NCI-H1930 (cell line): ENCODE measurements at regions not wholly inside any gene's neighbourhood (a gene's known extent, or its start where the extent isn't known, plus 50 kb on each side); places are given as distances from the start of the nearest gene placed in this dataset.
"Not testable (repeated sequence)": the region's sequence is repeated elsewhere in the genome, so short reads cannot be mapped to it uniquely, and the experiment has no call there.

Experiments
- DNase-seq, 2 experiments: peaks; one replicate each; lab custom pipeline; 2025; lab: John Stamatoyannopoulos, UW

DNA sequence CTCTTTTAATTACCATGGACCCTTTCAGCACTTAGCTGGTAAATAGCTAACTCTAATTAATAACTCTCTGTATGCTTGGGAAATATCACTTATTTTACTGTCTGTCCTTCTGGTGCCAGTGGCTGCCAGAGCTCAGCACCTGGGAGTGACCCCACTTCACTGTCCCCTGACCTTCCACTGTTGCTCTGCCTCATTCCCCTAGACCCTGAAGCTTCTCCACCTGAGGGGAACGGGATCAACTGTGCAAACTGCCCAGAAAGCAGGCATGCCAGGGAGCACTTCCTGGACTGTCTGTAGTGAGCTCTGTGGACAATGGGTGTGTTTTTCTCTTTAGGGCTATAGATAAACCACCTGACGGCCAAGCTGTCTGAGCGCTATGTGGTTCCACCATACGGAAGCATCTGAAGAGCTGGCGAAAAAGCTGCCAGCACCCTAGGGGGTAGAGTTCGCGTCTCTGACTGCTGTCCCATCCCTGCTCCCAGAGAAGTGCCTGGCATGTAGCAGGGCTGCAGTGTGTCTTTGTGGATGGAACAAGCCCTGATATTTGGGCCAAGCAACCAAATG is 106.3 kb upstream of the FOXA2 start:
- DNase-seq, result no peak

DNA sequence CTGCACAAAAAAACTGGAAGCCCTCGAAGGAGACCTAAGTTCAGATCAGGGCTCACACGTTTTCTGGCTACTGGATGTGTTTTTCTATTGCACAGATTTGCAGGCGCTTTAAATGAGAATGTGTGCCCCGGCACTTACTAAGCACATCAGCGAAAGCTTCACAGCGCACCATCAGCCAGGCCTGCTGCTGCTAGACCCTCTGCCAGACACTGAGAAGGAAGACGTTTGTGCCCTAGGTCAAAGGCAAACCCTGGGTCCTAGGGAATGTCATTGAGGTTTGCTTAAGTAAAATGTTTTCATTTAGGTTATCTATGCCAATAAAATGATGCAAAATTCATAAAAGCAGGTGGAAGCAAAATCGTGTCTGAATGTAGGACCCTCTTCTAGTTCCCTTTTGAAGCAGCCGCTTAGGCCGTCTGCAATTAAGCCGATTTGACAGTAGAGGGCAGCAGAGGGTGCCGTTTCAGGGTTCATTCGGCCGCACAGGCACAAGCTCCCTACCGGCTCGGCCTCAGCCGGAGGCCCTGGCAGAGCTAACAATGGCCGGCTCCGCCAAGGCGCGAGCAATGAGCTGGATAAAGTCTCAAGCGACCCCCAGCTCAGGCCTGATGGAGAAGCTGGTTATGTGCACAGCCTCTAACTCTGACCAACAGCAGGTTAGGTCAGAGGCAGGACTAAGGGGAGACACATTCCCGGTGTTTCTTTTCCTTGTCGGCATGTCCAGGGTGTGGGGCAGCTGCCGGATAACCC is 107.2 kb upstream of the FOXA2 start:
- peak; percentile 77 to 85 for DNase-seq

DNA sequence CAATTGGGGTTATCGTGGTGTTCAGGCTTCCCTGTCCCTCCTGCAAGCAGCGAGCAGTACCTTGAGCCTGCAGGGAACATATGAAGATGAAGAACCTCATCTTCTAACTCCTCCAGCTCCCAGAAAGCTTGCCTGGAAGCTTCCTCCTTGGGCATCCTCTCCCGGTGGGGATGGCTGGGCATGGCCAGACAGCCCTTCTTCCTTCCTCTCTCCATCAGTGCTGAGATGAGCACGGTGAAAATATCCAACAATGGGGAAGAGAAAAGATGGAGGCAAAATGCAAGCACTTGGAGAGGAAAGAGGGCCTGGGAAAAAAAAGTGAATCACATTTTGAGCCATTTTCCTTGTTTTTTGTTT is 107.7 kb upstream of the FOXA2 start:
- no peak for DNase-seq

DNA sequence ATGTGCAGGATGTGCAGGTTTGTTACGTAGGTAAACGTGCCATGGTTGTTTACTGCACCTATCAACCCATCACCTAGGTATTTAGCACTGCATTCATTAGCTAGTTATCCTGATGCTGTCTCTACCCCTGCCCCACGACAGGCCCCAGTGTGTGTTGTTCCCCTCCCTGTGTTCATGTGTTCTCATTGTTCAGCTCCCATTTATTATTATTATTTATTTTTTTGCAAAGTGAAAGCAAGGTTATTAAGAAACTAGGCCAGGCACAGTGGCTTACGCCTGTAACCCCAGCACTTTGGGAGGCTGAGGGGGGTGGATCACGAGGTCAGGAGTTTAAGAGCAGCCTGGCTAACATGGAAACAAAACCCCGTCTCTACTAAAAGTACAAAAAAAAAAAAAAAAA is 108.2 kb upstream of the FOXA2 start:
- DNase-seq, result not testable (repeated sequence)

DNA sequence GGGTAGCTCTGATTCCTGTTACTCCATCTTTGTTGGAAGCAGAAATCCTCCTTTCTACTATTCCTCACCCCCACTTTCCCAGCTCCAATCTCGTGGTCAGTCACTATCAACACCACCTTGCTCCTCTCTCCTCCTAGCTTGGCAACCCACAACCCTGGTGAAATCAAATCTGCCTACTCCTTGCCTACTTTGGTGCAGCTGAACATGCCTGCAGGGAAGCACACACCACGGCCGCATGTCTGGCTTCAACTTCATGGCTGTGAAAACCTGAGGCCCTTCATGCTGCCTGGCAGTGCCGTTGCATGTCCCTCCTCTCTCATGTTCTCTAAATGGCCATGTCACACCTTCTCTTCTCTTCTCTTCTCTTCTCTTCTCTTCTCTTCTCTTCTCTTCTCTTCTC is 112.4 kb upstream of the FOXA2 start:
- DNase-seq, result no peak

DNA sequence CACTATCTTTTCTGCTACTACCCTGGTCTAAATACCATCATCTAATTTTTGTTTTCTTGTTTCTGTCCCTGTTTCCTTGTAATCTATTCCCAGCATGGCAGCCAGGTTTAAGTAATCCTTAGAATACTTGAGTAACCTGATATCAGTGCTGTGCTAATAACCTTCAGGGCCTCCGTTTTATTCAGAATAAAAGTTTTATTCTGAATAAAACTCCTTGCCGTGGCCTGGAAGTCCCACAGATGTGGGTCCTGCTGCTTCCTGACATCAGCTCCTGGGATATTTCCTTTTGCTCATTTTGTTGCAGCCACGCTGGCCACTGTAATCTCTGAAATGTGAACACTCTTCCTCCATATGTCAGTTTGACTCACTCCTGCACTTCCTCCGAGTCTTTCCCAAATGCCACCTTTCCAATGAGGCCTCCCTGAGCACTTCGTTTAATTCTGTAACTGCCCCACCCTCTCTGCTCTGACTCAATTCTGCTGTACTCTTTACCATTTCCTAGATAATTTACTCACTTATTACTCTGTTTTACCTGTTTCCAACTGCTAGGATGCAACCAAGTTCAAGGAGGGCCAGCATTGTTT is 114.0 kb upstream of the FOXA2 start:
- no peak for DNase-seq

DNA sequence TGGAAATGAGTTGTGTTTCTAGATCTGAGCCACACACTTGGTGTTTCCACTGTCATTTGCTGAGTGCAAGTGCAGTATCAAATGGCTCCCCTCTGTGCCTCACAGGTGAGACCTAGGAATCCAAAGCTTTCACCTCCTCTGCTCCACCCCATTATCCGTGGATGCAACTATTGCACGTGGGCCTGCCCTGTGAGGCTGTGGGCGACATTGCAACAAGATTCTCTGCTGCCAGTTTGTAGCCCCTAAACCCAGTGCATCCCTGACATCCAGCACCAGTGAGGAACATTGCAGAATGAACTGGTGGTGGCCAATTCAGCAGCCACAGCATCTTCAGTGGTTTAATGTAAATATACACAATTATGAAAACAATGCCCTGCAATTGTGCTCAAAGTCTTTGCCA is 115.0 kb upstream of the FOXA2 start:
- no peak for DNase-seq

DNA sequence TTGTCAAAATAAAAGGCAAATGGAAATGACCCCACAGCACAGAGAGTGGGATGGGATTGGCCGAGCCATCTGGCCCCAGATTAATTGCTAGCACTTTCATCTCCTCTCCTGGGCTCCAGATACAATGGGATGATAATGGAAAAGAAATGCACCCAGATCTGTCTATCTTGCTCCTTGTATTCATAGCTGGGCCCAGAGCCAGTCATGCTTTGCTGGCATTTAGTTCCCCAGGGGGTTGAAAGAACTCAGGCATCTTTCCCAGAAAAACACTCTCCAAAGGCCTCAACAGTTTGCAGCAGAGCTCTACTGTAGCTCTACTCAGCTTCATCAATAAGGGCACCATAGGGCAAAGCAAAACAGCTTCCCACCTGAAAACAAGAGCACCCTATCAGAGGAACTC is 116.0 kb upstream of the FOXA2 start:
- no peak for DNase-seq

DNA sequence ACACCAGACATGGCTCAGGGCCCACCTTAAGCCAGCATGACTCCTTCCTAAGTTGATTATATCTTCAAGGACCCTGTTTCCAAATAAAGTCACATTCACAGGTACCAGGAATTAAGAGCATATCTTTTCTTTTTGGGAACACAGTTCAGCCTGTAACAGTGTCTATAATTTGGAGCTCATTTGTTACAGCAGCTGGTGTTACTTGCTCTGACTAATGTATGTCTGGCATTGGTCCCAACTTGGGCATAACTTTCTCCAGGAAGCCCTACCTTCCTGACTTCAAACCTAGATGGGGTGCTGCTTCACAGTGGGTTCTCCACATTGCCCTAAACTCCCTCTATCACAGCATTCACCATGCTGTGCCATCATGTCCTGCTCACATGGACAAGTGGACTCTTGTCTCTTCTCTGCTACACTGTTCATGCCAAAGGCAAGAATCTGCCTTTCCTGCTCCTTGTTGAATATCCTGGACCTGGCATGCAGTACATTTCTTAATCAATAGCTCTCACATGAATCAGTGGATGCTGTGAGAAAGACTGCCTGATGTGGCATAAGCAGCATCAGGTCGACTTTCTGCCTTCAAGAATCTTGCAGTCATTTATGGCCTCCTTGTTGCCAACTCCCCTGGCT is 117.4 kb upstream of the FOXA2 start:
- DNase-seq, result no peak

DNA sequence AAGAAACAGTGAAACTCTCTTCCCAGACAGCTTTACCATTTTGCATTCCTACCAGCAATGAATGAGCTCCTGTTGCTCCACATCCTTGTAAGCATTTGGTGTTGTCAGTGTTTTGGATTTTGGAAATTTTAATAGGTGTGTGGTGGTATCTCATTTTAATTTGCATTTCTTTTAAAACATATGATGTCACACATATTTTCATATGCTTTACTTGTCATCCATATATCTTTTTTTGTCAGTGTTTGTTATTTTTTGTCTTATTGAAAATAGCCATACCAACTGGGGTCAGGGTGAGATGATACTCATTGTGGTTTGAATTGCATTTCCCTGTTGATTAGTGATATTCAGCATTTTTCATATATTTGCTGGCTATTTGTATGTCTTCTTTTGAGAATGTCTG is 119.5 kb upstream of the FOXA2 start:
- no peak for DNase-seq

DNA sequence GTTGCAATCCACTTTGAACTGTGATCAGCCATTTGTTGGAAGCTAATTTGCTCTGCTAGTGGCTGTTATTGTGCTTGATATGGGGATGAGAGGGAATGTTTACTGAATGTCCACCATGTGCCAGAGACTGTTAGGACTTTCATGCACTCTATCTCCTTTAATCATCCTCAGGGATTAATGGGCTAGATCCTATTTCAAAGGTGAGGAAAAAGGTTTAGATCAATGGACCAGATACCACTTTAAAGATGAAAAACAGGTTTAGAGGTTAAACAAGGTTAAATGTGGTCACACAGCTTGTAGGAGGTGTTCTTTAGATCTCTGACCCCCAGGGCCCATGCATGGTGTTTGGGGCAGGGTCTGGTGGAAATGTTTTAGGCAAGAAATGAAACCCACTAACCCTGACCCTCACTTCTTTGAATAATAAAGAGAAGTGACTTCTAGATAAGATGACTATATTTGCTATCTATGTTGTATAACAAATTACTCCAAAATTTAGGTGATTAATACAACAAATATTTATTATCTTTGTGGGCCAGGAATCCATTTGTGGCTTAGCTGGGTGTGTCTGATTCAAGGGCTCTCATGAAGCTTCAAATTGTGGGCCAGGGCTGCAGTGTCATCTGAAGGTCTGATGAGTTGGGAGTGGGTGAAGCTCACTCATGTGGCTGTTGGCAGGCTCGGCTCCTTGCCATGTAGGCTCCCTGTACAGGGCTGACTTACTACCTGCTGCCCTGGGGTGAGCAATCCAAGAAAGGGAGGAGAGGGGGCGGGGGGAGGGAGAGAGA is 127.8 kb upstream of the FOXA2 start:
- no peak for DNase-seq

DNA sequence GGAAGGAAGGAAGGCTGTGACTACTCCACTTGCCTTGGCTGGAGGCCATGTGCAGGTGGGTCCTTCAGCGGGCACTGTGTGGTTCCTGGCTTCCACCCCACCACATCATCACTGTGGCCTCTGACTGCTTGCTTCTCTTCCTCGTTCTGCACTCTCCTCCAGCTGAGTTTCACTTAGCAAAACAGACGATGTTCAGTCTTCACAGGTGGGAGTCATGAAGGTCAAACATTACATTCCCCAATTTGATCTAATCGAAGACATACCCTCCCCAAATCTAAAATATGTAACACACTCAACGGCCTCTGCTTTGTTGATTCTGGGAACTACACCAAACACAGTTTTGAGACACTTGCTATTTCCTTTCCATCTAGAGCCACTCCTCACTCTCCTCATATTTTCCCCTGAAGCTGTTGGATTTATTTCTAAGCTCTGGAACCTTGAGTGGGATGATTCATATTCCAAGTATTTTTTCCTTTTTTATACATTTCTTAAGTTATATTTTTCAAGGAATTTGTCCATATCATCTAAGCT is 132.5 kb upstream of the FOXA2 start:
- DNase-seq, result no peak

DNA sequence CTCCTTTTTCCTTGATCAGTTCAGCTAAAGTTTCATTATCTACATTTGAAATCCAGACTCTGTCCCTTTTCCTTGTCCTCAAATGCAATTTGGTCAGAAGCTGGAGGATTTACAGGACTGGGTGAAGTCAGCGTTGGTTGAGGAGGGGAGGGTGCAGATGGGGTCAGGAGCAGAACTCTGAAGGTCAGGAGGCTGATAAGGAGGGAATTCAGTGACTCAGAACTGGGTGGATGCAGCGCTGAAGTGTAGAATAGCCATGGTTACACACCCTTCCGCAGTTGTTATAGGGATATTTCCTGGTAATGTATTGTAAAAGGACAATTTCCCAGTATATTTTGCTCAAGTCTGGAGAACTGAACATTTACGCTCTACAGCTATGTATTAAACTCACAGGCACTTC is 133.1 kb upstream of the FOXA2 start:
- DNase-seq, result no peak

DNA sequence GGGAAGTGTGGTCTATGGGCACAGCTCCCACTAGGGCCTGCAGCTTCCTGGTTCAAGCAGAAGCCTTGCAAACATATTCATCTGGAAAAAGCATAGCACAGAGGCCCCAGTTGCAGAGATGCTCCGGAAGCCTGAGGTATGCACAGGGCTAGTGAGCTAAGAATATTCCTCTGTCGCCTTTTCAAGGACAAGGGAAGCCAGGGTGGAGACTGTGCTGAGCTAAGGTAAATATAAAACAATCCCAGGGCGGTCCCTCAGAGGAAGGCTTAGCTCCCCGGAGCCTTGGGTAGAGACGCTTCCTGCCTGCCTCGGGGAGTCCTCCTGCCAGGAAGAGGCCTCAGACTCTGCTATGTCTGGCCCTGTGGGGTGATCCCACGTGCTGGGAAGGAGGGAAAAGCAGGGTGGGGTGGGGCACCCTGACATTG is 134.8 kb upstream of the FOXA2 start:
- no peak for DNase-seq

DNA sequence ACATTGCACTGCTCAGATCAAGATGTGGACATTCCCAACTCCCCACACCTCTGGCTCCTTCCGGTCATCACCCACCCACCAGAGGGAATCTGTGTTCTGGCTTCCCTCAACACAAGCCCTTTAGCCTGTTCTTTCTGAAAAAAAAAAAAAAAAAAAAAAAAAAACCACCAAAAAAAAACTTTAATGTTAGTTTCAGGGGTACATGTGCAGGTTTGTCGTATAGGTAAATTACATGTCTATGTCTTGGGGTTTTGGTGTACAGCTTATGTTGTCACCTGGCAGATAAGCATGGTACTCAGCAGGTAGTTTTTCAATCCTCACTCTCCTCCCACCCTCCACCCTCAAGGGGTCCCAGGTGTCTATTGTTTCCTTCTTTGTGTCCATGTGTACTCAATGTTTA is 135.8 kb upstream of the FOXA2 start:
- DNase-seq, result no peak

DNA sequence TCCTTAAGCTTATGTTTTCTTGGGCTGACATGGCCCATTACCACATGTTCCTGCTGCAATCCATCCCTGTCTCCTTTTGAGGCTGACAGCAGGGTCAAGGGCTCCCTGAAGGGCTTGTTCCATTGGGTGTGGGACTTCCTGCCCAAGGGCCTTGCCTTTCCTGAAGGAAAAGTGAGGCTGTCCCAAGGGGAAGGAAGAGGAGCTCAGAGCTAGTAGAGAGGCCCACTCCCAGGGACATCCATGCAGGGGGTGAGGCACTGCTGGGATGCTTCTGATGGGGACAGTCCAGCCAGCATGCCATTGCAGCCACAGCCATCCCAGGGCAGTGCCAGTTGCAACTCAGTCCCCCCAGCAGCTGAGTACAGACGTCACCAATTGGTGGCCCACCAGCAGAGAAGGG is 138.4 kb upstream of the FOXA2 start:
- no peak for DNase-seq

DNA sequence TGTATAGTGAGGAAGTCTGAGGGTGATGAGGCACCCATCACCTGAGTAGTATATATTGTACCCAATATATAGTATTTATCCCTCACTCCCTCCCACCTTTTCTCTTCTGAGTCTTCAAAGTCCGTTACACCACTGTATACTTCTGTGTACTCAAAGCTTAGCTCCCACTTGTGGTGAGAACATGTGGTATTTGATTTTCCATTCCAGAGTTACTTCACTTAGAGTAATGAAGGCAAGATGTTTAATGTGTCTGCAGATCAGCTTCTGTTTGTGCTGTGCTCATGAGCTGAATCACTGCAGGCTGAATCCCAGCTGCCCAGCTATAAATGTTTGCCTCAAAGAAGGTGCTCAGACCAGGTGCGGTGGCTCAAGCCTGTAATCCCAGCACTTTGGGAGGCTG is 139.3 kb upstream of the FOXA2 start:
- no peak for DNase-seq

DNA sequence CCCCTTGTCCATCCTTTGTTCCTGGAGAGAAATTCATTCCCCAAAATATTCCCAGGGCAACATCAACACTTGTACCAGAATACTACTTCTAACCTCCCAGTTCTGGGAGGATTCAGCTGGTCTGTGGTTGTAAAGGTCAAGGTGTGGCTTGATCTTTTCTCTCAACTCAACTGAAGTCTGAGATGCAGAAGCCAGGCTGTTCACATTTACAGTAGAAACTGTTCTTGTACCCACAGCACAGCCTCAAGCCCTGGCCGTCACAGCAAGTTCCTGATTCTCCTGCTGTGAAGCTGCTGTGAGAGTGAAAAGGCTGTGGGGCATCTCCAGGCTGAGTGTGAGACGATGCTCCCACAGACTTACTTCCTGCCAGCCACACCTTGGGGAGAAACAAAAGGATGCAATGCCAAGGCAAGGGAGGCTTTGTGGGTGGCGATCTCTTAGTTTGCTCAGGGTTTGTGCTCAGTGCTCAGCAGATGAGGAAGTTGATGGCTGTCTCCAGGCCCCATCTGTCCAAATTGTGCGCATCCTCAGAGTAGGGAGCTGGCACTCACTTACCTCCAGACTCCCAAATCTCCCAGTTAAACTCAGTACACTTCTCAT is 143.9 kb upstream of the FOXA2 start:
- no peak for DNase-seq

DNA sequence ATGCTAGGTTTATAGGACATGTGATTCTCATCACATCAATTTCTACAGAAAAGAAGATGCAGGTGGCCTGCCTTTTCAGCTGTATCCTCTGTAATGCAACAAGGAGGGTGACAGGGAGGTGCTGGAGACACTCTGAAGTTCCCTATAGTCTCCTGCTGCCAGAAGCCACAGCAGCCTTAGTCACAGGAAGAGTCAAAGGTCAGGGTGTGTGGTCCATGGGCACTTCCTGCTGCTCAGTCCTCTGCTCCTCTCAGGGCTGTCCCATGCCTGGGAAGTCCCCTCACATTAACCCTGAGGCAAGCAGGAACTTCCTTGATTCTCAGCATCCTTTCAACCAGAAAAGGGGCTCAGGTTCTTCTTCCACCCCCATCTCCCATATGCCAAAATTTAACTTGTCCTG is 144.8 kb upstream of the FOXA2 start:
- DNase-seq, result no peak

DNA sequence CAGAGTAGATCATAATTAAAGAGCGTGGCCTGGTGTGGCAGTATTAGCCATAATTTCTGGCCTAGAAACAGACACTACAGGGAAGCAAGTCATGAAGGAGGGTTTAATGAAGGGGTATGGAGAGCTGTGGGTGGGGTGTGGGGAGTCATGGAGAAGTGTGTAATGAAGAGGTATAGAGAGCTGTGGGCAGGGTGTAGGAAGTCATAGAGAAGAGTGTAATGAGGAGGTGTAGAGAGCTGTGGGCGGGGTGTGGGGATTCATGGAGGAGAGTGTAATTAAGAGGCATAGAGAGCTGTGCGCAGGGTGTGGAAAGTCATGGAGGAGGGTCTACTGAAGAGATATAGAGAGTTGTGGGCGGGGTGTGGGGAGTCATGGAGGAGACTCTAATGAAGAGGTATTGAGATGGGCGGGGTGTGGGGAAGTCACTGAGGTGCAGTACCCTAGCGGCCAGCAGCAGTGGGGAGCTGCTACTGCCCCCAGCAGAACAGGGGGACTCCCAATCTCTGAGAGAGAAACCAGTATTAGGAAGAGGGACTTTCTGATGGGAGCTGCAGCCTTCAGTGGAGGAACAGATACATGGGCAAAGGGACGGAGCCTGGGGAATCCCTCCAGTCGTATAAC is 145.4 kb upstream of the FOXA2 start:
- no peak for DNase-seq

DNA sequence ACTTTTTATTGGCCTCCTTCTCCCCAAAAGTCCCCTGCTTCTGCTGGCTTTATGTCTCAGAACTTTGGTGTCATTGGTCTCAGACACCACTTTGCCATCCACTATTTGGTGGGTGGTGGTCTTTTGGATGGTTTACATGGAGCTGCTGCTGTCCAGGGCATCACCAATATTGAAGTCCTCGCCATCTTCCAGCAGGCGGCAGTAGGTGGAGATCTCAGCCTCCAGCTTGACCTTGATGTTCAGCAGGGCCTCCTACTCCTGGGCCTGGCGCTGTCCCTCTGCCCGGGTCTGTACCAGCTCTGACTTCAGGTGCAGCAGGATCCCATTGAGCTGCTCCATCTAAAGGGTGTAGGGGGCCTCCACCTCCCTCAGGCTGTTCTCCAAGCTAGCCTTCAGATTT is 148.4 kb upstream of the FOXA2 start:
- no peak for DNase-seq
